IPS-NIHi11 (cell line): ENCODE measurements at regions not wholly inside any gene's neighbourhood (a gene's known extent, or its start where the extent isn't known, plus 50 kb on each side); places are given as distances from the start of the nearest gene placed in this dataset.

Experiments
- DNase-seq: peaks from one replicate; pipeline ENCODE4 v3.0.0; 2012; ENCODE audit warnings: mixed read lengths, low spot score

- DNase-seq: no peak
Measured at GRCh38 chr15:69744391-69745162, 292.0 kb downstream of the RPLP1 start.

DNA sequence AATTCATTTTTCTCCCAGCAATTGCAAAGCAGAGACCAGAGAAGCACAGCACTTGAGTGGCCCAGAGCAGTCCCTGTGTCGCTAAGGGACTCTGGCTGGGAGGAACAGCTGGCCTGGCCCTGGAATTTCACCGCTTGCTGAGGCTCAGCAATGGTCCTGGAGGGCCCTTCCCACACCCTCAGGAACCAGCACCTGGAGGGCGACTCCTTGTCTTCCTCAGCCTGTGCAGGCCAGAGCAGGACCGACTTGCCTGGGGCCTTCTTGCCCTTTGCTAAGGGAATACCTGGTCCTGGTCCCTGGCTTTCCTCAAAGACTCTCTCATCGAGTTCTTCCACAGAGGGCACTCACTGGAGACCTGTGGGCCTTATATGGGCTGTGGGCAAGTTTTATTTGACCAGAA is 294.6 kb downstream of the RPLP1 start:
- DNase-seq: no peak

DNA sequence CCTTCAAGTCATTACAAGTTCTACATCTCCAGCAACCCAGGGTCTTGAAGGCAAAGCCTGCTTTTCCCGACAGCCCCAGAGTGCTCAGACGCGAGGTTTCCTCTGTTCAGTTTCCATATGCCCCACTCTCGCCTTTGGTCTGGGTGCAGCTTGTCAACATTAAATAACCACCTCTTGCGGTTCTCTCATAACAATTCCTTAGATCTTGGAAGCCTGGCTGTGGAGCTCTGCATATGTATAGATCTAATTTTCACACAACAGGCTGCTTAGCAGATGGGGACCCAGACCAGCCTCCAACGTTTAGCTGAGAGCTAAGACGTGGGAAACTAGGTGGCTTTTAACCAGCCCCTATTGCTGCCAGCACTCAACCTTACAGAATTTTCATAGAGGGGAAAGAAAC is 295.5 kb downstream of the RPLP1 start:
- DNase-seq: no peak

DNA sequence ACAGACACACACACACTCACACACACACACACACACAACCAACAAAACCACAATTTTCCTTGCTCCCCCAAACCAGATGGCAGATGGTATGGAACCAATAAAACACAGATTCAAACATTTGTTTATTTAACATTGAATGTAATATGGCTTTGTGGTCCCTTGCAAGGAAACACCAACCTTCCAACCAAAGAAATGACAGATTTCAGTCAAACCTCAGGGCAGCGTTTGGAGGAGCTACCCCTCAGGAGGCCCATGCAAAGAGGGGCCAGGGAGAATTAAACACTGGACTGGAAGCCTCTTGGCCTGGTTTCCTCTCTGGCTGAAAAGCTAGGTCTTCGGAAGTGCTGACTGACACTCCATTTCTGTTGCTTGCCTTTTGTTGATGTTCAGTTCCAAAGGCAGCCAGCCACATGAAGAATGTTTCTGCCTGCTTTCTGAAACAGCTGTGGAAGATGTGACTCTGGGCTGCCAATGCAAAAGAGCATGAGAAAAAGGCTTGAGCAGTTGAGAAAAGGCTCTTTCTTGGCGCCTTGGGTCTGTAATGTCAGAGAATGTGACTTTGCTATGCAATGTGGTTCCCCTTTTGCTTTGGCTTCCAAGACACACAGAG is 296.1 kb downstream of the RPLP1 start:
- DNase-seq: no peak

GRCh38 chr15:69749274-69749673 is 296.7 kb downstream of the RPLP1 start:
- DNase-seq: no peak

GRCh38 chr15:69749797-69750196 is 297.2 kb downstream of the RPLP1 start:
- no peak for DNase-seq

- no peak for DNase-seq
Measured at GRCh38 chr15:69750253-69750652, 297.6 kb downstream of the RPLP1 start.

DNA sequence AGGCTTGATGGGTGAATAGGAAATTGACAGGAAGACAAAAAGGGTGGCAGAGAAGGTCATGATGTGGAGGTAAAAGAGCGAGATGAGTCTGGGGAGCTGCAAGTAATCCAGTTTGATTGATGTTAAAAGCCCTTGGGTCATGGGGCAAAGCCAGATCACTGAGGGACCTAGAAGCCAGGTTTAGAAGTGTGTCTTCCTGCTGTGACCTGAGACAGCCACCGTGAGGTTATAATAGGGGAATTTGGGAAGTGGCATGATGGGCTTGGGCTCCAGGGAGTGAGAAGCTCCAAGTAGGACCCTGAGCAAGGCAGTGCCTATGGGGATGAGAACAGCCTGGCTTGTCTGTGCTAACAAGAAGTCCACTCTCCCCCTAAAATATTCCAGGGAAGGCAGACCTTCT is 298.5 kb downstream of the RPLP1 start:
- DNase-seq: no peak

- no peak for DNase-seq
Measured at GRCh38 chr15:69751566-69751965, 298.9 kb downstream of the RPLP1 start.

GRCh38 chr15:69753867-69754266 is 301.2 kb downstream of the RPLP1 start:
- DNase-seq: no peak

DNA sequence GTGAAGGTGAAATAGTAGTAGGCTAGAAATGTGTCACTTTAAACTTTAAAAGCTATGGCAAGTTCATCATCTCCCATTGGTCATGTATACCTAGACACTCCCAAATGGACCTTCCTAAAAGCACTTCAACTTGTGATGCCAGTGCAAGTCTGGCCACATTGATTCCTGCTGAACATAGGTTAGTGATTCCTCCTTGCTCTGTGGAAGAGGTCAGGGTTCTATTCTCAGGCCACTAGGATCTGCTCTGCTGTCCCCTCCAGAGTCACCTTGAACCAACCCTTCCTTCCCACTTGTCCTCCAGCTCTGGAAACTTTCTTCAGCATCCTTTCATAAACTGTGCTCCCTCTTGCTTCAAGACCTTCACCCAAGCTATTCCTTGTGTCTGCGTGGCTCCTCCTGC is 301.7 kb downstream of the RPLP1 start:
- DNase-seq: no peak

GRCh38 chr15:69755551-69756310 is 303.1 kb downstream of the RPLP1 start:
- DNase-seq: no peak

DNA sequence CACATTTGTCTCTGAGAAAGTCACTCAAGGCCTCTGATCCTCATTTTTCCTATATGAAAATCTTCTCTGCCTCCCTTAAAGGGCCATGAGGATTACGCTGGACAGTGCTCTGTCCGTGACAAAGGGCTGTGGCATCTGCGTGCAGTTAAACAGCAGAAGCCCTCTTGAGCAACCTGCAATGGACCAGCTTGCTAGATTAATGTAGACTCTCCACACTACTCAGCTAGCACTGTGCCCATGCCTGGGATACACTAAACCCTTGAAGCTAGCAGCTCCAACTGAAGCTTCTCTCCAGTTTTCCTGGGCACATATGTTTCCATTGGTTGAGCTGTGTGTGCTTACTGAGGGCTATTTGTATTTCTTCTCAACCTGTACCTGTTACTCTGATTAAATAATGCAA is 303.8 kb downstream of the RPLP1 start:
- no peak for DNase-seq

DNA sequence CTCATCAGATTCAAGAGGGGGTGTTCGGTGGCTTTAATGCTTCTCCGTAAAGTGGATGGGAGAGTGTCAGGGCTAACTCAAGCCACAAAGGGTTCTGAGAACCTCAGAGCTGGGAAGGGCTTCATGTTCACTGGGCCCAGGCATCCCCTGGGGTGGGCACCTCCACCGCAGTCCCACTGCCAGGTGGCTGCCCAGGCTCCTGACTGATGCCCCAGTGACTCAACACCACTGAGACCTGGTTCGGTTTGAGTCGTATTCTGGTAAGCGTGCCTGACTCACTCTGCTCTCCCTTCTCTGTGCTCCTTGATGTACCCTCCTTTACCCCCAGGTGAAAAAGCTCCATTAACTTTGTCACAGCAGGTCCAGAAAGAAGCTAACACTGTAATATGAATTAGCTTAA is 304.6 kb downstream of the RPLP1 start:
- no peak for DNase-seq

DNA sequence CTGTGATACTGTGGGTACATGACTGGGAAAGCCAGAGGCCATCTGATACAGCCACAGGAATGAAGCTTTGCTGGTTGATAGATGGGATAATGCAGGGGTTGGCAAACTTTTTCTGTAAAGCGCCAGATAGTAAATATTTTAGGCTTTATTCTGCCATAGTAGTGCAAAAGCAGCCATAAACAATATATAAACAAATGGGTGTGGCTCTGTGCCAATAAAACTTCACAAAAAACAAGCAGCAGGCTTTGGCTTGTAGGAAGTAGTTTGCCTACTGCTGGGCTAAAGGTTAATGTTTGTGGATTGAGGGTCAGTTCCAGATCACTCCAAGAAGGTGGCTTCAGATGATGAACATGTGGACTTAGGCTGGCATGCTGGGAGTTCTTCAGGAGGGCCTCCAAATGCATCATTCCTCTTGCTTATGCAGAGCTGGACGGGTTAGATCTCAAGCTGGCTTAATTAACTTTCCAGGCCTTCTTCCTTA is 305.7 kb downstream of the RPLP1 start:
- no peak for DNase-seq

- DNase-seq: no peak
Measured at GRCh38 chr15:69758810-69759790, 306.5 kb downstream of the RPLP1 start.

- DNase-seq: no peak
Measured at GRCh38 chr15:69760258-69760845, 307.7 kb downstream of the RPLP1 start.

- DNase-seq: no peak
Measured at GRCh38 chr15:69760890-69761568, 308.4 kb downstream of the RPLP1 start.

DNA sequence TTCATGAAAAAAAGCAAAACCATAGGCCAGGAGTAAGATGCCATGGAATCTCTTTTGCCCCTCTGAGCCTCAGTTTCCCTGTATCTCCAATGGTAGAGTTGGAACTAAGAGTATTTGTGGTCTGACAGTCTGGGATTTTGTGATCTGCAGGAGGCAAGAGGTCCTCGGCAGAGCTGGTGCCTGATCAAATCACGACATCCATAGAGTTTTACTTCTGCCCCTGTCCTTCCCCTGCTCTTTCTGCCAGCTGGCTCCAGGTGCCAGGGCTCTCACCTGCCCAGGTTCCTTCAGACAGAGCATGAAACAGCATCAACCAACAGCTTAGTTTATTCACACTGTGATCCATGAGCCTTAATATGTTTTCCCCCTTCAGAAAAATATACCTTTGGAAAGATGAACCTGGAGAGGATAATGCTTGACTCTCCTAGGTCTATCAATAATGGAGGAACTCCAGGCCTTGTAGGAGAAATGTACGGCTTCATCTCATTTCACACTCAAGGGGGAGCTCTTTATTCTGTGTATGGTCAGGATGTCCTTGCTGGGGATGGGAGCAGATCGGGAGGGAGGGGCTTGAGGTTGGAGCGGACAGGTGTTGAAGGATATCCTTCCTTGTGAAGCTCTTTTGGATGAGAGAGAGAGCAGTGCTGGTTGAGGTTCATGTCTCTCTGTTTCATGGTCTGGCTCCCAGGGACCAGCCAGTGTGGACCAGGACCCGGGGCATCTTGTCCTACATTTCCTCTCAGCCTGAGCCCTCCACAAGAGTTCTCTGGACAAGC is 309.9 kb downstream of the RPLP1 start:
- DNase-seq: peak; percentile 87

DNA sequence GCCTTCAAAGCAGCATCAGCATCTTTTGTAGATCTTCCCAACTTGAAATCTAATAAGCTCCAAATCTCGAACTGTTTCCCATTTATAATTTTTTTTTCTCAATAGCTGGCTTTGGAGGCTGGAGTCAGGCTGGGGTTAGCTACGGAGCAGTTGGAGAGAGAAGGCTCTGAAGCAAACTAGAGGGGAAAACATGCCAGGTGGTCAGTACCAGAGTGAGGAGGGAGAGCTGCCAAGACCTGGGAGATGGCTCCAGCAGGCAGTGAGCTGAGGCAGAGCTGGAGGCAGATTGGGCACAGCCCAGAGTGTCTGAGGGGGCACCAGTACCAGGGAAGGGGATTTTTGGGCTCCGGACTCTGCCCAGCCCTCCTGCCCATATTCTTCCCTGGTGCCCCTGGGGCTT is 311.2 kb downstream of the RPLP1 start:
- DNase-seq: no peak
